ENCODE measurements at regions not wholly inside any gene's neighbourhood (a gene's known extent, or its start where the extent isn't known, plus 50 kb on each side); places are given as distances from the start of the nearest gene placed in this dataset.

- TF ChIP-seq SCMH1 (CRISPR knock-in tag; IDR thresholded peaks at IDR 0.05; ENCODE audit: borderline replicate concordance) = no peak
- no peak for TF ChIP-seq ZNF7 (CRISPR knock-in tag; IDR thresholded peaks at IDR 0.05)
- no peak for TF ChIP-seq FIP1L1 (IDR thresholded peaks at IDR 0.05; ENCODE audit: borderline replicate concordance, insufficient read depth, low read depth, low read length)
- TF ChIP-seq BORCS8-MEF2B (CRISPR knock-in tag; IDR thresholded peaks at IDR 0.05) = 0 out of 2 replicates have a peak, but pooled peaks have one; percentile 27
- TF ChIP-seq ZNF550 (CRISPR knock-in tag; IDR thresholded peaks at IDR 0.05; ENCODE audit: borderline replicate concordance) = 0 out of 2 replicates have a peak, but pooled peaks have one; percentile 53
- TF ChIP-seq, protein P1, sequence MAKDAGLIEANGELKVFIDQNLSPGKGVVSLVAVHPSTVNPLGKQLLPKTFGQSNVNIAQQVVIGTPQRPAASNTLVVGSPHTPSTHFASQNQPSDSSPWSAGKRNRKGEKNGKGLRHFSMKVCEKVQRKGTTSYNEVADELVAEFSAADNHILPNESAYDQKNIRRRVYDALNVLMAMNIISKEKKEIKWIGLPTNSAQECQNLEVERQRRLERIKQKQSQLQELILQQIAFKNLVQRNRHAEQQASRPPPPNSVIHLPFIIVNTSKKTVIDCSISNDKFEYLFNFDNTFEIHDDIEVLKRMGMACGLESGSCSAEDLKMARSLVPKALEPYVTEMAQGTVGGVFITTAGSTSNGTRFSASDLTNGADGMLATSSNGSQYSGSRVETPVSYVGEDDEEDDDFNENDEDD (CRISPR knock-in tag; IDR thresholded peaks at IDR 0.05; ENCODE audit: borderline replicate concordance) = no peak
- no peak for TF ChIP-seq SYNCRIP (IDR thresholded peaks at IDR 0.05; ENCODE audit: insufficient read depth, low read depth, low read length)
- TF ChIP-seq, protein P2, sequence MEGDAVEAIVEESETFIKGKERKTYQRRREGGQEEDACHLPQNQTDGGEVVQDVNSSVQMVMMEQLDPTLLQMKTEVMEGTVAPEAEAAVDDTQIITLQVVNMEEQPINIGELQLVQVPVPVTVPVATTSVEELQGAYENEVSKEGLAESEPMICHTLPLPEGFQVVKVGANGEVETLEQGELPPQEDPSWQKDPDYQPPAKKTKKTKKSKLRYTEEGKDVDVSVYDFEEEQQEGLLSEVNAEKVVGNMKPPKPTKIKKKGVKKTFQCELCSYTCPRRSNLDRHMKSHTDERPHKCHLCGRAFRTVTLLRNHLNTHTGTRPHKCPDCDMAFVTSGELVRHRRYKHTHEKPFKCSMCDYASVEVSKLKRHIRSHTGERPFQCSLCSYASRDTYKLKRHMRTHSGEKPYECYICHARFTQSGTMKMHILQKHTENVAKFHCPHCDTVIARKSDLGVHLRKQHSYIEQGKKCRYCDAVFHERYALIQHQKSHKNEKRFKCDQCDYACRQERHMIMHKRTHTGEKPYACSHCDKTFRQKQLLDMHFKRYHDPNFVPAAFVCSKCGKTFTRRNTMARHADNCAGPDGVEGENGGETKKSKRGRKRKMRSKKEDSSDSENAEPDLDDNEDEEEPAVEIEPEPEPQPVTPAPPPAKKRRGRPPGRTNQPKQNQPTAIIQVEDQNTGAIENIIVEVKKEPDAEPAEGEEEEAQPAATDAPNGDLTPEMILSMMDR (CRISPR knock-in tag; IDR thresholded peaks at IDR 0.05) = peak; percentile 87
- TF ChIP-seq STAG1 (CRISPR knock-in tag; IDR thresholded peaks at IDR 0.05) = peak; percentile 92
- peak; percentile 34 for TF ChIP-seq XRCC5 (optimal IDR thresholded peaks at IDR 0.05; ENCODE audit: low read length)
These were observed 197.0 kb downstream of the DAD1 start (continued) for GRCh38 chr14:22391908-22392565.

Data from HepG2 (cell line).